ENCODE measurements at regions not wholly inside any gene's neighbourhood (a gene's known extent, or its start where the extent isn't known, plus 50 kb on each side); places are given as distances from the start of the nearest gene placed in this dataset.

- TF ChIP-seq EZH2 (optimal IDR thresholded peaks at IDR 0.05; ENCODE audit: low read depth, low read length) (no peak), CTCF (IDR thresholded peaks at IDR 0.05; ENCODE audit: low read length) (no peak), EZH2phosphoT487 (IDR thresholded peaks at IDR 0.05; ENCODE audit: low read length) (no peak)
Measured at GRCh38 chr5:84564321-84565075, 179.8 kb upstream of the EDIL3 start.
